ENCODE measurements at regions not wholly inside any gene's neighbourhood (a gene's known extent, or its start where the extent isn't known, plus 50 kb on each side); places are given as distances from the start of the nearest gene placed in this dataset.

- no peak for DNase-seq (ENCODE audit: low spot score)
Observed at GRCh38 chr7:21029006-21029405, 242.3 kb upstream of the SP8 start.

- DNase-seq (ENCODE audit: low spot score): no peak
Observed at GRCh38 chr7:21030237-21030871, 243.7 kb upstream of the SP8 start.

GRCh38 chr7:21041252-21041651 lies 254.6 kb upstream of the SP8 start:
- DNase-seq (ENCODE audit: low spot score): no peak

- DNase-seq (ENCODE audit: low spot score): no peak
Observed at GRCh38 chr7:21041666-21042065, 255.0 kb upstream of the SP8 start.

GRCh38 chr7:21044384-21044783 lies 257.7 kb upstream of the SP8 start:
- no peak for DNase-seq (ENCODE audit: low spot score)

DNA sequence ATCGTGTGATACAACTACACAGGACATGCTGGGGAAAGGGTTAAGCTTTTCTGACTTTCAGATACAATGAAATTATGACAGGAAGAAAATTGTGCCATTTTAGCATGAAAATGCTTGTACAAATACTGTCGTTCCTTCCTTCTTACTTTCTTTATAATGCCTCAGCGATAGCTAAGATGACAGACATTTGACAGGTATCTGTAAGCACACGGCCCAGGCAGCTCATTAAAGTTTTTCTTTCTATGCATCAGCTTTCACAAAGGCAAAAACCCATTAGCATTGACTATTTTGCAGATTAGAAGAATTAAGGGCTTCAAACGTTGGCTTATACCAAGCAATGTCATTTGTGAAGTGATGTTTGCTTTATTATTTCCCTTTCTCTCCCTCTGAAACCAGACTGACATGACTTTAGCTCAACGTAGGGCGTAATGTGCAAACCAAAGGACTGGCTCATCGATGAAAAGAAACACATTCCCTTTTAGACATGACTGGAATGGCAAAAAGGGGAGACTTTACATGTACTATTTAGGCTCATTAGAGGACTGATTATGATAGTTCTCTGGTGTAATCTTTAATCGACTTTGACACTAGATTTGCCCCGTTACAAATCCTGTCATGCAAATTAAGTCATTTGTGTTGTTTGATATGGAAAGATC lies 258.4 kb upstream of the SP8 start:
- DNase-seq (ENCODE audit: low spot score): no peak

DNA sequence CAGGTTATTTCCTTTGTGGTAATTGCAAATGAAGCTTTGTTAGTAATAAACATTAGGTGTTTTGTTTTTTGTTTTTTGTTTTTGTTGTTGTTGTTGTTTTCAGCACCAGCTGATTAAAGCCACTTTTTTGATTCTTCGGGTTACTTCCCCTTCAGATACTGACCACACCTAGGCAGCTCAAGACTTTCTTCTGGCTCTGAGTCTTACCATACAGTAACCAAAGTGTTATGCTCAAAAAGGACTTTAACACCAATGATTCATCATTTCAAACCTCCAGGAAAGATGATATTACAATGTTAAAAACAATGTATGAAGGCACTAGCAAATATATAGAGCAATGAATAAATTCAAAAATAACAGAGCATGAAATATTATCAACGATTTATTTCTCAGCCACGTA lies 265.2 kb upstream of the SP8 start:
- no peak for DNase-seq (ENCODE audit: low spot score)

DNA sequence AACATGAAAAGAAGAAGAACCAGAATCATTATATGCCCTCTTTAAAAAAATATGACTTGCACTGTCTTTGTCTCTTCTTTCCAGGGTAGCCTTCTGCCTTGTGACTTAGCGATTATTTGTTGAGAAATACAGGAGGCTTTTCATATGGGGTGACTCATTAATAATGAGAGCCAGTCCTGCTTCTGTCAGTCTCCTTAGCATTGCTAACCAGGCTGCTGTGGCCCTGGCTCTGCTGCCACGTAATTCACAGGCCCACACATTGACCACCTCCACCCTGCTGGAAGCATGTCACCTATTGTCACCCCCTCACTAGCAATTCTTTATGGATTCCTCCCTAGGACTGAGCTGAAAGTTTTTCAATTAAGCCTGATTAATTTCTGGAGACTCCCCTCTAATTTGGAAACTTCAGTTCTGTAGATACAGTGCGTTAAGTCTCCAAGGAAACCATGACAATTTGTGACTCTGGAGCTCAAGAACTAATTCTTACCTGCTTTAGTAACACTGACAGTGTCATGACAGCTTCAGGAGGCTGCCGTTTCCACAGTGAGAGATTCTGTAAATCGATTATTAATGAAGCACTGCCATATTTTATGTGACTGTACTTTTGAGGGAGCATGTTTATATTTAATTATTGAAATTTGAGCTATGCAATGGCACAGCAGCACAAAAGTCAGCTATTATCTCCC lies 267.9 kb upstream of the SP8 start:
- no peak for DNase-seq (ENCODE audit: low spot score)

GRCh38 chr7:21059069-21059468 lies 272.4 kb upstream of the SP8 start:
- DNase-seq (ENCODE audit: low spot score): no peak

DNA sequence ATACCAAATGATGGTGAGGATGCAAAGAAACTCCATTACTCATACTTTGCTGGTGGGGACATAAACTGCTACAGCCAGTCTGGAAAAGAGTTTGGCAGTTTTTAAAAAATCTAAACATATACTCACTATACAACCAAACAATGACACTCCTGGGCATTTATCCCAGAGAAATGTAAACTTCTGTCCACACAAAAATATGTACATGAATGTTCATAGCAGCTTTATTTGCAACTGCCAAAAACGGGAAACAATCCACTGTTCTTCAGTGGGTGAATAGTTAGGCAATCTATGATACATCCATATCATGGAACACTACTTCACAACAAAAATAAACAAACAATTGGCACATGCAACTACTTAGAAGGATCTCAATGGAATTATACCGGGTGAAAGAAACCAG lies 276.4 kb upstream of the SP8 start:
- no peak for DNase-seq (ENCODE audit: low spot score)

- DNase-seq (ENCODE audit: low spot score): no peak
Observed at GRCh38 chr7:21064698-21065648, 278.3 kb upstream of the SP8 start.

DNA sequence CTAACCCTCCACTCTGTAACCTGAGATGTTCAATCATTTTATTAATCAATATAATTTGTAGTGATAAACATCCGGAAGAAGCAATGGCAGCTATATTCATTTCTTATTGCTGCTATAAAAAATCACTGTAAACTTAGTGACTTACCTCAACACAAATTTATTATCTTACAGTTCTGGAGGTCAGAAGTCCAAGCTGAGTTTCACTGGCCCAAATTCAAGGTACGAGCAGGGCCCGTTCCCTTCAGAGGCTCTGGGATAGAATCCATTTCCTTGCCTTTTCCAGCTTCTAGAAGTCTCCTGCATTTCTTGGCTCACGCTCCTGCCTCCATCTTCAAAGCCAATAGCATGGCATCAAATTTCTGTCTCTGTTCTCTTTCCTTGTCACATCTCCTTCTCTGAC lies 279.5 kb upstream of the SP8 start:
- DNase-seq (ENCODE audit: low spot score): no peak

DNA sequence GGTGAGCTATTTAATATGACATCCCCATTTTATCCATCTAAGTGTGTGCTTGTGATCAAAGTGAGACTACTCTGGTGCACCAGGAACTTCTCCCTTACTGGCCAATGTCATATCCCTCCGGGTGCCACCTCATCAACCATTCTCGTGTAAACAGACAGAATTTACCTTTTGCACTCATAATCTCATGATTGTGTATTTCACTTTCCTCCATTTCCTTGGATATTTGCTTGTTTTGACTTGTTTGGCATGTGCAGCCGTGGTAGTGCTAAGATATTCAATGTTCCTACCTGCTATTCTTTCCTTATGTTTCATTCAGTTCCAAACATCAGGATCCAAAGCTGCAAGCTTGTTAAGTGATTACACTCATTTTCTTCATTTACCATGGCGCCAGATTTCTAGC lies 280.5 kb upstream of the SP8 start:
- DNase-seq (ENCODE audit: low spot score): no peak

- DNase-seq (ENCODE audit: low spot score): no peak
Observed at GRCh38 chr7:21070571-21071090, 283.9 kb upstream of the SP8 start.

DNA sequence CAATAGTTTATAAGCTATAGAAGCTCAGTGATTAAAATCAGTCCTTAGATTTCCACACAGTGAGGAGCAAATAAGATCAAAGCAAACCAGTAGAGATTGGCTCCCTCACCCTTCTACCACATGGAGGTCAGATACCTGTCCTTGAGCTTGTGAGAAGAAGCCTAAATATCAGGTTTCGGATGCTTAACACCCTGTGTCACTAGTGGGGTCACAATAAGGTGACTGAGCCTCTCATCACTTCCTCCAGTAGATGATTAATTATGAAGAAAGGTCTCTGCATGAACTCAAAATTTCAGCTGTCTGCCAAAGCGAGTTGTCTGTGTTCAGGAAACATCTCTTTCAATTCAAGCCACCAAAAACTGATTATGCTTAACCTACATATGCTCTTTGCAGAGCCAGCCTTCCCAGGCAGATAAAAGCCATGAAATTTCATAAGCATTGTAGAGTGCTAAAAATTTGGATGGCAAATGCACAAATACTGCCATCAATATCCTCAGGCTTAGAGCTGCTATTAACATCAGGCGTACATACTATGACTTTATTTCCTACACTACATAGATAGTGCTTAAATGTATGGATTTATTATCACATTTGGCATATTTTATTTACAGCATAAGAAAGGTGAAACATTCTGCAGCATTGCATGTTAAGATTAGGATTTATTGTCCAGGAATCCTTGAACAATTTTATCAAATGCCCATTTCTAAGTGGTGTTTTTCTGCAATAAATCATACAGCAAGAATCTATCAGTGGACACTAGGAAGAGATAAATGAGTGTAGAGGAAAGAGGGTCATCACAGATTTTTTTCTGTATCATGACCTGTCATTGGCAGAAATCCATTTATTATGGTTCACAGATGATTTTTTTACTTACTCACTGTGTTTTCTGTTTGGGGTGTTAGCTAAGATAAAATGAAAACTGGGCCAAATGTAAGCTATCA lies 285.1 kb upstream of the SP8 start:
- no peak for DNase-seq (ENCODE audit: low spot score)

- no peak for DNase-seq (ENCODE audit: low spot score)
Observed at GRCh38 chr7:21076054-21076453, 289.4 kb upstream of the SP8 start.

DNA sequence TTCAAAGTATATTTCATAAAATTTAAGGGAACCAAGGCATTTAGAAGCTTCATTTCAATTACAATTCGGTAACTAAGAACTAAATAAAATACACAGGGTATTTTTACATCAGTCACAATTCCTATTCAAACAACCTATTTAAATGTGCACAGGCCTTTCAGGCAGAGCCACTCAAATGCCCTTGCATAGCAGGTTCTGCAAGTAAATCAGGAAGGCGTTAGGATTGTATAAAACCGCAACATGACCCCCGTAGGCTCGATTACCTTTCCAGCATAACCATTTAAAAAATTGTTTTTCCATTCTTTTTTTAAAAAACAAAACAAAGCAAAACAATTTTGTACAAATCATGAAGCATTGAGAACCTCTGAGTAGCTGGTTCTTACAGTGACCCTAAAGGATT lies 289.9 kb upstream of the SP8 start:
- no peak for DNase-seq (ENCODE audit: low spot score)

DNA sequence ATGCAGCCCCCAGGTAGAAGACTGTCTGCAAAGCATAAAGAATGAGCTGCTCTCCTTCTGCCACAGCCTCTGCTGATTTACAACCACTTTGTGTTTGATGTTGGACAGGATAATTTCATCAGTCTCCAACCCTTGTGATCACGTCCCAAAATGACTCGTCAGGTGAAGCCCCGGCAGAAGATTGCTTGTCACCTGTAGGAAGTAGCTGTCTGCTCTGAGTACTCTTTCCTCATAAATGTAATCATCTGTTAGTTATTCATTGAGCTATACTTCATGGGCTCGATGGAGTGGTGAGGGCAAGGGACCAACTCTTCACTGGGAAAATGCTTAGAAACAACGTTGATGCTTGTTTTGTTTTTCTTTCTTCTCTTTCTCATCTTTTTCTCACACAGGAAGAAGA lies 290.9 kb upstream of the SP8 start:
- no peak for DNase-seq (ENCODE audit: low spot score)

DNA sequence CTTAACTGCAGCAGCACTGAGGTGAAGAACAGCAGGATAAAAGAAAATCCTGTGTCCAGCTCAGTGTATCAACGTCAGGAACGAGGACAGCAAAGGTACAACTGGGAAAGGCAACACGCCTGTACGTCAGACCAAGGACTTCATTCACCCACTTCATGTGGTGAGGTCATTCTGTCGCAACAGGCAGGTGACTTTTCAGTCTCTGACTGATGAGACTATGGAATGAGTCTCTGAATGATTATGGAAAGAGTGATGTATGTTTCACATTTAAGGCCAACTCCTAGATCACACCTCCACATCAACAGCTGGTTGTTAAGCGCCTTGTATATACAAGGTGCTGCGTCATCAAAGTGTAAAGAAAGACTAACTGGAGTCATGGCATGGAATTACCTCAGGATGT lies 297.6 kb upstream of the SP8 start:
- DNase-seq (ENCODE audit: low spot score): no peak

GRCh38 chr7:21086688-21087087 lies 300.0 kb upstream of the SP8 start:
- DNase-seq (ENCODE audit: low spot score): no peak

GRCh38 chr7:21089653-21090052 lies 303.0 kb upstream of the SP8 start:
- DNase-seq (ENCODE audit: low spot score): no peak
